GM12874 (cell line): ENCODE measurements at regions not wholly inside any gene's neighbourhood (a gene's known extent, or its start where the extent isn't known, plus 50 kb on each side); places are given as distances from the start of the nearest gene placed in this dataset.

Experiments
- CTCF ChIP-seq: IDR thresholded peaks from 2 replicates; pipeline ENCODE4 v1.5.1; 2011; ENCODE audit warnings: low read depth, mild to moderate bottlenecking, control low read depth, low read length, moderate library complexity; ENCODE audit not compliant: insufficient read depth

DNA sequence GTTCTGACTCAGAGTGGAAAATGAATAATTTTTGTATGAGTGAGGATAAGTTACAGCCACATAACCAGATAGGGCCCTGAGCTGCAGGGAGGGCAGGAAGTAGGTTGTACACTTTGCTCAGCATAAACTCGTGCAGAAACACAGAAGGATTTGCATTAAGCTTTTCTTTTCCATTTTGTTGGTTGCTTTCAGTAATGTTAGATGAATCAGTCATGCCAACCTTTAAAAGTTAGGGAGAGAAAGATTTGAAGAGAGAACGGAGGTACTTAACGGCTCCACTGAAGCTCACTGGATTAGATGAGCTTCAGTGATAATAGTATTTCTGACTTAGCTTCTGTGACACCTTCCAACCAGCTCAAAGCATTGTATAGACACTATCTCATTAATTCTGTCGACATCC, 348.1 kb downstream of the GATA3 start:
- TF ChIP-seq CTCF = no peak

DNA sequence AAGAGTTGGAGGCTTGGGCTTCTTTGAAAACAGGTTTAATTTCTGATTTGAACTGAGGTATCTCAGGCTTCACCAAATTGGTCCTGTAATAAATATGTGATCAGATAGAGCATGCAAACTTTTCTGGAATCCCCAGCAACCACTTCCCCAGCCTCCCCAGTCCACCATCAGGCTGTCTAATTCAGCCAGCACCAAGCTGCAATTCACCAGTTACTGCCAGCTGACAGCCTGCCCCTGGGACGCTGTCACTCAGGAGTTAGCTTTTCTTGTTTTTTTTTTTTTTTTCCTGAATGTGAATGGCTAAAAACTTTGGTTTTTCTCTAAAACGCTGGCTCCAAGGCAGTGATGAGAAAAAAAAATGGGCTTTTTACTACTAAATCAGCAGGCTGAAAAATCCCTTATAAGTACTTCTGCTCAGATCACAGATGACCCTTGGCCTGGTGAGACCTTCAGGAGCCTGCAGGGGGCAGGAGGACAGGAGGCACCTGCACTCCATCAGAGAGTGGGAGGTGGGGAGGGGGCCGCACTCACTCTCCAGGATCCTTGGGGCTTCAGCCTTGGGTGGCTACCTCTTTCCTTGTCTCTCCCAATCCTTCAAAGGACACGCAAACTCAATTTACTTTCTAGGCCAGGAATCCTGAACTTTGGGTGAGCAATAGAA, 349.4 kb downstream of the GATA3 start:
- 0 out of 2 replicates have a peak, but pooled peaks have one; percentile 16 for TF ChIP-seq CTCF

- no peak for TF ChIP-seq CTCF
Observed at GRCh38 chr10:8404721-8405120, 350.2 kb downstream of the GATA3 start.

DNA sequence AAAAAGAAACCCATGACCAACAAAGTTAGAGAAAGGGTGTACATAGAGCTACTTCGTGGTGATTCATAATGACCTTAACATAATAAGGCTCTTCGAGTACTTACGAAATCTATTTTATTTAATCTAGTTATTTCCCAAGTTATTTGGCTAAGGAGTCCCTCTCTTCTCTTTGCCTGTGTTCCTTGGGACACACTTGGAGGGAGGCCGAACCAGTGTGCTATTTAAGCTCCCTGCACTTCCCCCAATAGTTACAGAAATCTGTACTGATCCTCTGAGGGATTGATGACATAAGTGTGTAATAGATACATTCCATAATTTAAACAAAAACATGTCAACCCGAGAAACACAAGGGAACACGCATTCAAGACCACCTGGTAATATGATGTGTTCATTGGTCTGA, 351.1 kb downstream of the GATA3 start:
- TF ChIP-seq CTCF = no peak

- TF ChIP-seq CTCF = no peak
Observed at GRCh38 chr10:8407501-8408021, 353.1 kb downstream of the GATA3 start.

DNA sequence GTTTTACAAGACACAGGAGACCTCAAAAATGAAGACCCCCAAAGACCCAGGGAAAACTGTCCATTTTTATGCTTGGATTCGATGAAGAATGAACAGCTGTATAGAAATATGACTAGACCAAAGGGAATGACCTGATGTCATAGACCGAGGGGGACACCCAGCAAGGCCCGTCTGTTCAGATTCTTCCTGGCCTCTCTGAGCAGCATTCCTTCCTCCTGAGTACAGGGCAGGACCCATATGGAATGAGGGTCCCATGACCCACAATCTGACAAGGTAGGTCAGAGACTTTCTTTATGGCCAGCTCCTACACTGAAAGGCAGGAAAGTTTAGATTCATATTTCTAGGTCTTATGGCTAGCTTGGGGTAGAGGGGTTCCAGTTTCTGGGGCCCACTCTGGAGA, 356.0 kb downstream of the GATA3 start:
- TF ChIP-seq CTCF = no peak

DNA sequence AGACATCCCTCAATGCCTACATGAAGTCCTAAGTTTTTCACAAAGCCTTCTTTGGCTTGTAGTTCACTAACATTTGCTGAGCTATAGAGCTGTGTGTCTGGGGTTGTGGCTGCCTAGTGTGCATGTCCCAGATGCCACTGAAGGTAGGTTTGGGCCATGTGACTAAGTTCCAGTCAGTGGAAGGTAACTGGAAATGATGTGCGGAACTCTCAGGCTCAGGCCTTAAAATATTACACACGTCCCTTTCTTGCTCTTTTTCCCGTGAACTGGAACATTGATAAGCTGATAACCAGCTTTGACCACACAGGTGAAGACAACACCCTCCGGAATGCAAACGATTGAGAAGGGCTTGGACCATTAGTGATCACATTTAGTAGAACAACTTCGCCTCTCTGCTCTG, 358.1 kb downstream of the GATA3 start:
- TF ChIP-seq CTCF = no peak
